ENCODE measurements at regions not wholly inside any gene's neighbourhood (a gene's known extent, or its start where the extent isn't known, plus 50 kb on each side); places are given as distances from the start of the nearest gene placed in this dataset.
"Not testable (repeated sequence)": the region's sequence is repeated elsewhere in the genome, so short reads cannot be mapped to it uniquely, and the experiment has no call there.

DNA sequence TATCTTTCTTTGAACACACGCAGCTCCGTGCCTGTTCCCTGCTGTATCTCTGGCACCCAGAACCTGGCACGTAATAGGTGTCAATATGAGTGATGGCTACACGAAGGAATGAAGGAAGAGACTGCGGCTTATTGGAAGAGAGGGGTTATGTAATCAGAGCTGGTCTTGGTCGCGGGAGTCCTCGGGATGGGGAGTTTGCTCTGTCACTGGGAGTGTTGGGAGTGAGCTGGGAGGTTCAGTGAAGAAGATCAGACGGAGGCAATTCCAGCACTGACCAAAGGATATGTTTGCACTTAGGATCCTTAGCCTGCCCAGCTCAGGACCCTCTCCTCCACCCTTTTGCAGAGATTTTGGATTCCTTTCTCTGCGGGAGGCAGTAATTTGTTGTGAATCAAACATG is 709.1 kb downstream of the PTPRU start:
- DNase-seq (ENCODE audit: low read depth in 2 of 2) = no peak

DNA sequence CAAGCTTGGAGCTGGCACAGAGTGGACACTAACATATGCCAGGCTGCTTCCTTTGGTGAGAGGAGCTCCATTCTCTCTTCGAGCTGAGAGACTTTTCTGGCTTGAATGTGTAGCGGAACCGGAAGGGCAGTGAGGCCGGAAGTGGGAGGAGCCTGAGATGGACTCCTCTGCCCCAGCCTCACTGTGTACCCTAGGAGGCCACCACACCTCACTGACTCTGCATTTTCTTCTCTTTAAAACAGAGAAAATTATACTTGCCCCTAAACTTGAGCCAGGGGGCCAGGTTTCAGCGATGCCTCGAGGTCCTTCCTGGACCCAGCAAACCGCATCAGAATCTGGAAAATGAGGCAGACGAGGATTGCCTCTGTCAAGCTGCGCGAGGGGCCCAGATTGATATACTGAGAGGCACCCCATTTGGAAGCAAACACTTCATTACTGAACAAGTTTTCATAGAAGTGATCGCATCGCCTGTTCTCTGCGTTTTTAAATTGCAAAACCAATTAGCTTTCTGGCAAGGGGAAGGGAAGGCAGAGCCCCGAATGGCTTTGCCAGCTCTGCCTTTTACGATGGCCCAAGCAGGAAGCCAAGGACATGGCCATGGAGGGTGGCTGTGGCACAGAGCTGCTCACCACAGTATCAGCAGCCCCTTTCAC is 708.1 kb downstream of the PTPRU start:
- no peak for DNase-seq (ENCODE audit: low read depth in 2 of 2)

DNA sequence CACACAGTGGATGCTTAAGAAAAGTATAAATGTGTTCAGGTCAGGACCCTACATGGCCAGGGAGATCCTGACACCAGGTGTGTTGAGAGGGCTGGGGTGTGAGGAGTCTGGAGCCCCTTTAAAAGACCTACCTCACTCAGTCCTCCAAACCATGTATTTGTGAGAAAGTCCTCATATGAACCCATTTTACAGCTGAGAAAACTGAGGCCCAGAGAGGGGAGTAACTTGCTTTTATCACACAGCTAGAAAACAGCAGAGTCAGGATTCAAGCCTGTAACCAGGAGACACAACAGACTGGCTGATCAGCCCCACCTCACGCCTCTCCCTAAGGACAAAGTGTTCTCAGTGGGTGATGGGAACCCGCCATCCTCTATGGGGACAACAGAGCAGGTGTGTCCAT is 706.7 kb downstream of the PTPRU start:
- no peak for DNase-seq (ENCODE audit: low read depth in 2 of 2)

- no peak for DNase-seq (ENCODE audit: low read depth in 2 of 2)
Observed at GRCh38 chr1:29939079-29939478, 702.8 kb downstream of the PTPRU start.

GRCh38 chr1:29937356-29937755 is 701.0 kb downstream of the PTPRU start:
- no peak for DNase-seq (ENCODE audit: low read depth in 2 of 2)

DNA sequence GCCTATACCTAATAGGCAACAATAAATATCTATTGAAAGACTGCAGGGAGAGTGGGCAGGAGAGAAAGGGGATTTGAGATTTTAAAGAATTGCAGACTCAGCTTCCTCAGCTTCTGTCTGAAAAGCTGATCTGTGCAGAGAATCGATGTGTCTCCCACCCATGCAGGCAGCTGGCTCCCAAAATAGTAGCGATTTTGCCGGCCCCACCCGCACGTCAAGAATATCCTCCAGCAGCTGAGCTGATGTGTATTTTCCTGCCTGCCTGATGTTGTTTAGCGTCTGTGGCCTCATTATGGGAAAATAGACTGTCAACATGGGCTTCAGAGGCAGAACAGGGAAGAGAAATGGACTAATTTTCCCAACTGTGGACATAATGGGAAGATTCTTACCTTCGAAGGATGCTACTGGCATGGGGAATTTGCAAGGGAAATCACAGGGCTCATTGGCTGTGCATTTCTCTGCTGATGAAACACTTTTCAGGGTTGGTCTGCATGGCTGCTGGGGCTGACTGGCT is 699.8 kb downstream of the PTPRU start:
- DNase-seq (ENCODE audit: low read depth in 2 of 2) = no peak

GRCh38 chr1:29934255-29934772 is 698.0 kb downstream of the PTPRU start:
- DNase-seq (ENCODE audit: low read depth in 2 of 2) = no peak

DNA sequence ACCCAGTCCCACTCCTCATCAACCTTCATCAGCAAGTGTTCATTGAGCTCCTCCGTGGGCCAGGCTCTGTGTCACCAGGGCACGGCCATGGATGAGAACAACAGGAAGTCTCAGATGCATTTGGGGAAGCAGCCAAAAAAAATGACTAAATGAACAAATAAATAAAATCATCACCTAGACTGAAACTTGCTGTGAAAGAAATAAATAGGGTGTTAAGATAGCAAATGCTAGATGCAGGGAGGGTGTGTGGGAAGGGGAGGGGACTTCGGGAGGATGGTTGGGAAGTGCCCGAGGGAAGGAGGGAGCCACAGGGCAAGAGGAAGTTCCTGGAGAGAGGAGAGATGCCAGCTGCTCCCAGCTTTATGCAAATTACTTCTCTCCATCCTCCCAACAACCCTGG is 696.7 kb downstream of the PTPRU start:
- DNase-seq (ENCODE audit: low read depth in 2 of 2) = no peak

GRCh38 chr1:29932626-29933025 is 696.3 kb downstream of the PTPRU start:
- no peak for DNase-seq (ENCODE audit: low read depth in 2 of 2)

DNA sequence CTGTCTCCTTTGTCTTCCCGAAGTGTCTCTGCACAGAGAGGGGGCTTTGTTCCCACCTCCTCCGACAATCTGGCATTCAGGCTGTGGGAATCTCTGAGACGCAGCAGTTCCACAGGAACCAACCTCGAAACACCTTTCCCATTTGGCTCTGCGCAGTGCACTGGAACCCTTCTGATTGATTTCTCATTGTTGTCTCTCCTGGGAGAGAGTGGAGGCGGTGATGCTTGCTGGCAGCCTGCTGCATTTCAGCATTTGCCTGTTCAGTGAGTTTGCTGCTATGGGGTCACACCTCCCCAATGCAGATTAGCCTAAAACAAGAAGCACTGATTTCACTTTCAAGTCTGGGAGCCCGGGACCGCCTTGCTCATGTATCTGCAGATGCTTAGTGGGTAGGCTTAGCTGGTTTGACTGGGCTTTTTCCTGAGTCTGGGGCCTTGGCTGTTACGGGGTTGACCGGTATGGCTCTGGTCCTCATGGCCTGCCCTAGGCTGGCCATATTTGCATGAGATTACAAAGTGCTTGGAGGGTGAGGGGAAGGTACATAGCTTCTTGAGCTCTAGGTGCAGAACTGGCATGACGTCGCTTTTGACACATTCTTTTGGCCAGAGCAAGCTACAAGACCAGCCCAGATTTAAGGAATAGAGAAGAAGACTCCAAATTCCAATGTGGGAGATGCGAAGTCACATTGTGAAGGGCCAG is 695.3 kb downstream of the PTPRU start:
- DNase-seq (ENCODE audit: low read depth in 2 of 2) = no peak

GRCh38 chr1:29925058-29925457 is 688.7 kb downstream of the PTPRU start:
- no peak for DNase-seq (ENCODE audit: low read depth in 2 of 2)

DNA sequence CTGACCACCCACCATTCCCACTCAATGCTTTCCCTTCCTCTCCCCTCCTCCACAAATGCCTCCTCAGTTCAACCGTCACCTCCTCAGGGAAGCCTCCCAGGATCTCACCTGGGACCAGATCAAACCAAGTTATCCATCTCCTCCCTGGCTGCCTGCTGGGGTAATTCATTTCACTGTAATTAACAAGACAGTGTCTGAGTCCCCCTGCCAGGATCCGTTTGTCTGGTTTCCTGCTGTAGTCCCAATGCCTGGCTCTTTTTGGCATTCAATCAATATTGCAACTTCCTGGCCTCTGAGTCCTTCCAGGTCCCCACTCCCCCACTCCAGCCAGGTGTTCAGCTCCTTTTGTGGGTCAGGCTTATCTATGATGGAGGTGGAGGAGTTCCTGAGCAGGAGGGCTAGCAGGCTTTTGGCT is 687.7 kb downstream of the PTPRU start:
- no peak for DNase-seq (ENCODE audit: low read depth in 2 of 2)

GRCh38 chr1:29921741-29922140 is 685.4 kb downstream of the PTPRU start:
- no peak for DNase-seq (ENCODE audit: low read depth in 2 of 2)

DNA sequence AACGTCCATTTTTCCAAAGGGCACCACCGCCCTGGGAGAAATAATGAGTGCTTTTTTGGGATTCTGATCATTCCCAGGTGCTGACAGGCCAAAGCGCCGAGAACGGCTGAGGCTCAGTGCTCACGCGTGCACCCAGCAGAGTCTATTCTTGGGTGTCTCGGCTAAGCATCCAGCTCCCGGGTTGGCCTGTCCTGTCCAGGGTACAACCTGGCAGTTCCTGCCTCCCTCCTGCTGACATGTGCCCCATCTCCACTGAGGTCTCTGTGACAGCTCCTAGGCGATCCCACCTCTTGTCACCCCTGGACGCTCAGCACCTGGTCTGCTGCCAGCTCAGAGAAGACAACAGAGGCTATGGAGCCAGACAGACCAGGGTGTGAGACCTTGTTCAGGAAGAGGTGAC is 684.5 kb downstream of the PTPRU start:
- no peak for DNase-seq (ENCODE audit: low read depth in 2 of 2)

DNA sequence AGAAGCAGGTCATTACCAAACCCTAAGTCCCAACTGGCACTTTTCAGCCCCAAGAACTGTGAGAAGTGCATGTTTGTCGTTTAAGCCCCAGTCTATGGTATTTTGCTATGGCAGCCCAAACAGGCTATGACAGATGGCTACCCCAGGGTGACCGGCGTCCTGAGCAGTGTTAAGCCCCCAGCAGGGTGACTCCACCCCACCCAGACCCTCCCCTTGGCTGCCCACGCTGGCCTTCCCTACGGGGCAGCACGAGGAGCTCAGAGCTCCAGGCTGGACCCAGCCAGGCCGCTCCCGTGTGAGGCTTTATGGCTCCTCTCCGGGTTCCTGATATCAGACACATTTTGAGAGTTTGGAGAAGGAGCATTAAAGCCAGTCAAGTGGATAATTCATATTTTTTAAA is 684.0 kb downstream of the PTPRU start:
- DNase-seq (ENCODE audit: low read depth in 2 of 2) = no peak

DNA sequence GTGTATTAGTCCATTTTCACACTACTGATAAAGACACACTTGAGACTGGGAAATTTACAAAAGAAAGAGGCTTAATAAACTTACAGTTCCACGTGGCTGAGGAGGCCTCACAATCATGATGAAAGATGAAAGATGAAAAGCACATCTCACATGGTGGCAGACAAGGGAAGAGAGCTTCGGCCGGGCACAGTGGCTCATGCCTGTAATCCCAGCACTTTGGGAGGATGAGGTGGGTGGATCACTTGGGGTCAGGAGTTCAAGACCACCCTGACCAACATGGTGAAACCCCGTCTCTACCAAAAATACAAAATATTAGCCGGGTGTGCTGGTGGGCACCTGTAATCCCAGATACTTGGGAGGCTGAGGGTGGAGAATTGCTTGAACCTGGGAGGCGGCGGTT is 682.7 kb downstream of the PTPRU start:
- DNase-seq (ENCODE audit: low read depth in 2 of 2) = not testable (repeated sequence)

GRCh38 chr1:29916656-29917369 is 680.5 kb downstream of the PTPRU start:
- DNase-seq (ENCODE audit: low read depth in 2 of 2) = no peak

GRCh38 chr1:29914936-29915335 is 678.6 kb downstream of the PTPRU start:
- no peak for DNase-seq (ENCODE audit: low read depth in 2 of 2)

- DNase-seq (ENCODE audit: low read depth in 2 of 2) = no peak
Observed at GRCh38 chr1:29912425-29912824, 676.1 kb downstream of the PTPRU start.

DNA sequence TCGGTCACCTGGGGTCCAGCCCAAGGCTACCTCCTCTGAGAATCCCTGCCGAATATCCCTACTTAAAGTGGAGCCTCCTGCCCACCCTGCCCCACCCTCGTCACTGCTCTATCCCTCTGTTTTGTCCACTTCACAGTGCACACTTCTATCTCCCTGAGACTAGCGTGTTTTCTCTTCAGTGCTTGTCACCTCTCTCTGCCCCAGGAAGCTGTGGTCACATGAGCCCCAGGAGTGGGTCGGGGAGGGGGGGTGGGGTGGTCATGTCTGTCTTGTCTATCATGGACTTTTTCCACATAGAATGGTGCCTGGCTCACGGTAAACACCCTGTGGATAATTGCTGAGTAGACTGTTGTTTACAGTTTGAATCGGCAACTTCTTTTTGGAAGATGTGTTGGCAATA is 673.6 kb downstream of the PTPRU start:
- DNase-seq (ENCODE audit: low read depth in 2 of 2) = no peak

DNA sequence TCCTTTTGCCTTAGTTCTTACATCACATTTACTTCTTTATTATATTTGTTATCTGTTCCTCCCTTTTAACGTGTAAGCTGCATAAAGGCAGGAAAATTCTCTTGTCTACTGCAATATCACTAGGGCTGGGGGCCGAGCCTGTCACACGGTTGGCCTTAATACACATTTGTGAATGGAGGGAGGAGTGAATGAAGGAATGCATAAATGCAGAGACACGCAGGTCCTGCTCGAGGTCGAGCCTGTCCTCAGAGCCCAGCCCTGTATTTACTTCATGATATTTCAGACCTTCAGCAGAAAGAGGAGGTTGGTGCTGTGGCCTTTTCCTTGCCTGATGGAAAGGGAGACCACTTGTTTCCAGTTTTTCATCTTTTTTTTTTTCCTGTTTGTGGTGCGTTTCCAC is 671.3 kb downstream of the PTPRU start:
- no peak for DNase-seq (ENCODE audit: low read depth in 2 of 2)

GRCh38 chr1:29906927-29907326 is 670.6 kb downstream of the PTPRU start:
- DNase-seq (ENCODE audit: low read depth in 2 of 2) = no peak

Data from stimulated activated CD4-positive, alpha-beta T cell treated with anti-CD3 and anti-CD28 coated beads, Interleukin-15, amount 100 ng/mL, for 48 hours (primary cell).